GM18505 (cell line): ENCODE measurements at regions not wholly inside any gene's neighbourhood (a gene's known extent, or its start where the extent isn't known, plus 50 kb on each side); places are given as distances from the start of the nearest gene placed in this dataset.

ENCODE experiments used
- ATAC-seq: cut with Tn5 transposase; IDR thresholded peaks from one replicate; pipeline ENCODE4 v1.9.1; 2021; ENCODE audit not compliant: unreplicated experiment
- POLR2A ChIP-seq: IDR thresholded peaks from 4 replicates; pipeline ENCODE4 v1.6.1; 2011; ENCODE audit warnings: borderline replicate concordance; ENCODE audit not compliant: insufficient read depth, insufficient read length; ENCODE audit errors: extremely low read depth

DNA sequence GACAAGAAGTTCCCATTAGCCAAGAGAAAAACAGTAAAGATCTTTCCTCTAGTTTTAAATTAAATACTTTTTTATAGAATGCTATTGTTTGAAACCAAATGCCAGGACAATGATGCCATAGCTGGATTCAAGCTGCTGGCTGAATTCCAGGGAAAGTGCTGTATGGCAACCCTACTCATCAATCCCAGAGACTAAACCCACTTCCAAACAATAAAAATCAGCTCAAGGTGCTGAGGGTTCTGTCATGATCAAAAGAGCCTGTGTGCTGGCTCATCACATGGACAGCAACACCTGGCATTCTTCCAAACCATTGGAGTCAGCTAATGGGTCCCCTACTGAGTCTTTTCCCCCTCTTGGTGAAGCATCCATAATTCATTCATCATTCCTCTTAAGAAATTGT is 53.7 kb upstream of the PARD3B start:
- TF ChIP-seq POLR2A = no peak
- no peak for ATAC-seq

DNA sequence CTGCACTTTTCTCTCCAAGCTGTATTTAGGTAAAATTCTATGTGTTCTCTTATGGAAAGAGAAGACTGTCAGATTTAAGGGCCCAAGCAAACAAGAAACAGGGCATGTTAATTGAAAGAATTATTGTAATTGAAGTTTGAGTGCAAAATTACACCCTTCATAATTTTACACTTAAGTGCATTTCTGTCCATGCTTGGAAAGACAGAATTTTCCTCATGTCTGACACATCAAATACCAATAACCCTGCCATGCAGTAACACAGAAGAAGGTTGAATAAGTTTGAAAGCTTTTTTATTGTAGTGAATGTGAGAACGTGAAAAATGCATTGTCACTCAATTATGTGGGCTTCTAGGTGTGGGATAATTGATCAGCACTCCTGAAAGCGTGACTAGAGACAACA is 52.9 kb upstream of the PARD3B start:
- TF ChIP-seq POLR2A = no peak

DNA sequence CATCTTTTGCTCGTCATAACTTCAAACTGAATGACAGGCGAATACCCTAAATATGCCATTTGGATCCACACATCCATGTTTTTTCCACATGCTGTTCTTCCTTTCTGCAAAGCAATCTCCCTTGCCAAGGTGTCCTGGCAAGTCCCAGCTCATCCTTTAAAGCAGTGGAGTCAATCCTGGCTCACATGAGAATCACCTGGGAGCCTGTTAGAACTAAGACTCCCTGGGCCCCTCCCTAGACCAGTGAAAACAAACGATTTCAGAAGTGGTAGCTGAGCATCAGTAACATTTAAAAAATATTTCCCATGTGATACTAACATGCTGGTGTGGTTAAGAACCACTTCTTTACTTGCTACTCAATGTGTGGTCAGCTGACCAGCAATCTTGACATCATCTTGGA is 50.6 kb upstream of the PARD3B start:
- no peak for ATAC-seq
- no peak for TF ChIP-seq POLR2A

More for the DNA sequence above, 52.9 kb upstream of the PARD3B start:
- no peak for ATAC-seq

DNA sequence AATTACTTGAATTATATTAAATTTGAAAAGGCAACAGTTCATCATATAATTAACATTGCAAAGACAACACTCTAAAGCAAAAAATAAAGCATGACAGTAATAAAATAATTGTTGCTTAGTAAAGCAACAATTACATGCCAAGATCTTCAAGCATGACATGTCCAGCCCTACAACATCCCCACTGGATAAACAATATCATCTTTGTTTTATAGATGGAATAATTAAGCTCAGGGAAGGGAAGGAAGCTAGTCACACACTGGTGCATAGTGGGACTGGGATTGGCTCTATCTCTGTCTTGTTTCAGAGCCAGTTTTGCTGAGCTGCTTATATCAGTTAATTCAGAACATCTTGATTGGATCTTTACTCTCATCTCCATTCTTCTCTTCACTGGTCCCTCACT is 49.9 kb upstream of the PARD3B start:
- no peak for TF ChIP-seq POLR2A
- ATAC-seq = no peak
